ENCODE measurements at regions not wholly inside any gene's neighbourhood (a gene's known extent, or its start where the extent isn't known, plus 50 kb on each side); places are given as distances from the start of the nearest gene placed in this dataset.

GRCh38 chr4:128716338-128716737, 93.2 kb upstream of the JADE1 start:
- H3K4me3 ChIP-seq (ENCODE audit: low read depth, low read length): no peak overlapping the region
- TF ChIP-seq, protein P1, sequence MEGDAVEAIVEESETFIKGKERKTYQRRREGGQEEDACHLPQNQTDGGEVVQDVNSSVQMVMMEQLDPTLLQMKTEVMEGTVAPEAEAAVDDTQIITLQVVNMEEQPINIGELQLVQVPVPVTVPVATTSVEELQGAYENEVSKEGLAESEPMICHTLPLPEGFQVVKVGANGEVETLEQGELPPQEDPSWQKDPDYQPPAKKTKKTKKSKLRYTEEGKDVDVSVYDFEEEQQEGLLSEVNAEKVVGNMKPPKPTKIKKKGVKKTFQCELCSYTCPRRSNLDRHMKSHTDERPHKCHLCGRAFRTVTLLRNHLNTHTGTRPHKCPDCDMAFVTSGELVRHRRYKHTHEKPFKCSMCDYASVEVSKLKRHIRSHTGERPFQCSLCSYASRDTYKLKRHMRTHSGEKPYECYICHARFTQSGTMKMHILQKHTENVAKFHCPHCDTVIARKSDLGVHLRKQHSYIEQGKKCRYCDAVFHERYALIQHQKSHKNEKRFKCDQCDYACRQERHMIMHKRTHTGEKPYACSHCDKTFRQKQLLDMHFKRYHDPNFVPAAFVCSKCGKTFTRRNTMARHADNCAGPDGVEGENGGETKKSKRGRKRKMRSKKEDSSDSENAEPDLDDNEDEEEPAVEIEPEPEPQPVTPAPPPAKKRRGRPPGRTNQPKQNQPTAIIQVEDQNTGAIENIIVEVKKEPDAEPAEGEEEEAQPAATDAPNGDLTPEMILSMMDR (IDR thresholded peaks at IDR 0.05; ENCODE audit: control insufficient read depth, extremely low read depth, insufficient read depth): no peak
- no peak for DNase-seq (ENCODE audit: low read depth)

- H3K4me3 ChIP-seq (ENCODE audit: low read depth, low read length): no peak overlapping the region
- no peak for DNase-seq (ENCODE audit: low read depth)
- TF ChIP-seq, protein P1 (IDR thresholded peaks at IDR 0.05; ENCODE audit: control insufficient read depth, extremely low read depth, insufficient read depth): no peak
Measured at GRCh38 chr4:128715616-128716015, 93.9 kb upstream of the JADE1 start.

DNA sequence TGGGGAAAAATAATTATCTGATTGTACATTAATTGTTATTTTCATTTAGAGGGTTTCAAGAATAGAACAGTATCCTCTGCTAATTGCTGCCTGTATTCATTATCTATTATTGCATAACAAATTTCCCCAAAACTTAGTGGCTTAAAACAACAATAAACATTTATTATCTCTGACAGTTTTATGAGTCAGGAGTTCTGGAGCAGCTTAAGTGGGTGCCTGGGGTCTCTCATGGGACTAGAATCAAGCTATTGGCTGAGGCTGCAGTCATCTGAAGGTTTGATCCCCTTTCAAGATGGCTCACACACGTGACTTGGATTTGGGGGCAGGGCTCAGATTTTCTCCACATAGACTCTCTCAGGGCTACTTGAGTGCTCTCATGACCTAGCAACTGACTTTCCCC, 98.1 kb upstream of the JADE1 start:
- no peak for DNase-seq (ENCODE audit: low read depth)
- TF ChIP-seq, protein P1 (IDR thresholded peaks at IDR 0.05; ENCODE audit: control insufficient read depth, extremely low read depth, insufficient read depth): no peak

DNA sequence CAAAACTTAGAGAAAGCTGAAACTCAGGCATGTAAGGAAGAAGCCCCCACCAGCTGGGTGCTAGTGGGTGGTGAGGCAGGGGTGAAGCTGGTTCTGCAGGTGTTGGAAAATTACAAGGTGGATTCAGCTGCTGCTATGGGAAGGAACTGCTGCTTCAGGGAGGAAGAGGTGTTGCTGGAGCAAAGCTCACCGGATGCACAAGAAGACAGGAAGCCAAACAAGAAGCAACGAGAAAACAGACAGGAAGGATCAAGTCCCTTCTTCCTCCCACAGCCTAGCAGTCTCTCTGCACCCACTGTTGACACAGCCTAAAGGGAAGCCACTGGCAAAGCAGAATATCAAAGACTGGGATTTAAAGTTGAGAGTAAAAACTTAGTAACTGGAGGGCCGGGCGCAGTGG, 100.2 kb upstream of the JADE1 start:
- no peak for DNase-seq (ENCODE audit: low read depth)
- TF ChIP-seq, protein P1 (IDR thresholded peaks at IDR 0.05; ENCODE audit: control insufficient read depth, extremely low read depth, insufficient read depth): no peak
- H3K4me3 ChIP-seq (ENCODE audit: low read depth, low read length): no peak overlapping the region

More for the DNA sequence above, 98.1 kb upstream of the JADE1 start:
- no peak overlapping the region for H3K4me3 ChIP-seq (ENCODE audit: low read depth, low read length)

DNA sequence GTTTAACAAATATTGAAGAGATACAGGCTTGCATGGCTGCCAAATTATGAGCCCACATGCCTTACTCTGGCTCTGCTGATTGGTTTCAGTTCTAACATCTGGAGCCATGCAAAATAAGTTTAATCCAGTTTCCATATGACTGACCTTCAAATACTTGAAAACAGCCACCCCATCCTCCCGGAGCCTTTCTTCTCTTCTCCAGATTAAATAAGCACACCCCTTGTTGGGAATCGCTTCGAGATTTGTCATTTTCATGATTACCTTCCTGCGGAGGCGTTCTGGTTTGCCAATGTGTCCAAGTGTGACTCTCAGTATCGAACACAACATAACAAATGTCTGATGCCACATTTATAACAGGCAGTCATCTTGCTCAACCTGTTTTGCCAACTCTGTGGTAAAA, 101.6 kb upstream of the JADE1 start:
- H3K4me3 ChIP-seq (ENCODE audit: low read depth, low read length): no peak overlapping the region
- TF ChIP-seq, protein P1 (IDR thresholded peaks at IDR 0.05; ENCODE audit: control insufficient read depth, extremely low read depth, insufficient read depth): no peak
- no peak for DNase-seq (ENCODE audit: low read depth)

- no peak for DNase-seq (ENCODE audit: low read depth)
- H3K4me3 ChIP-seq (ENCODE audit: low read depth, low read length): no peak overlapping the region
- TF ChIP-seq, protein P1 (IDR thresholded peaks at IDR 0.05; ENCODE audit: control insufficient read depth, extremely low read depth, insufficient read depth): no peak
Measured at GRCh38 chr4:128703948-128704347, 105.6 kb upstream of the JADE1 start.

GRCh38 chr4:128700659-128701350, 108.7 kb upstream of the JADE1 start:
- DNase-seq (ENCODE audit: low read depth): no peak
- H3K4me3 ChIP-seq (ENCODE audit: low read depth, low read length): no peak overlapping the region
- TF ChIP-seq, protein P1 (IDR thresholded peaks at IDR 0.05; ENCODE audit: control insufficient read depth, extremely low read depth, insufficient read depth): no peak
